HUDEP-2 (cell line): ENCODE measurements at regions not wholly inside any gene's neighbourhood (a gene's known extent, or its start where the extent isn't known, plus 50 kb on each side); places are given as distances from the start of the nearest gene placed in this dataset.

Experiments used
- DNase-seq, 76 experiments: peaks; one replicate each; lab custom pipeline; 2025; ENCODE audit not compliant: unreplicated experiment in 76 of 76; lab: John Stamatoyannopoulos, UW

DNA sequence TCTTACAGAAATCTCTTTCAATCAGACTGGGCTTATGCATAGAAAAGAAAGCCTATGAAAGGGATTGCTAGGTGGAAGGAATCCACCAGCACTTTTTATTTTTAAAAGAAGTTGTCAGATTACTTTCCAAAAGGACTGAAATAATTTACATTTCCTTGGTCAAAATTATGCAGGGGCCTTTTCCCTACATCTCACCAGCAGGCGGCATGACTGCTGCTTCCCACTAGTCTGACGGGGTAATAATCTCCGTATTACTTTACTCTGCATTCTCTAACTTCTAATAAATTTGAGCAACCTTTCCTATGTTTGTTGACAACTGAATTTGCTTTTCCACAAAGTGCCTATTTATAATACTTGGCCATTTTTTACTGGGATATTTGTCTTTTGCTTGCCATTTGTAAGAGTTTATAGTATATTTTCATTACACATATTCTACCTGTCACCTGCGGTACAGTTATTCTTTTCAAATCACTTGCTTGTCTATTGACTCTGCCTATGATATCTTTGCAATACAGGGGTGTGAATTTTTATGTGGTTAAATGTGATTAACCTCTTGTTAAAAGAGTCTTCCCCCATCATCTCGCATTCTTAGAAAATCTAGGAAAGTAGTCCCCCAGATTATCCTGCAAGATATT lies 51.9 kb upstream of the USP47 start:
- DNase-seq, result peak in 4 of 76 experiments; percentile 6 to 13 (median 10)

DNA sequence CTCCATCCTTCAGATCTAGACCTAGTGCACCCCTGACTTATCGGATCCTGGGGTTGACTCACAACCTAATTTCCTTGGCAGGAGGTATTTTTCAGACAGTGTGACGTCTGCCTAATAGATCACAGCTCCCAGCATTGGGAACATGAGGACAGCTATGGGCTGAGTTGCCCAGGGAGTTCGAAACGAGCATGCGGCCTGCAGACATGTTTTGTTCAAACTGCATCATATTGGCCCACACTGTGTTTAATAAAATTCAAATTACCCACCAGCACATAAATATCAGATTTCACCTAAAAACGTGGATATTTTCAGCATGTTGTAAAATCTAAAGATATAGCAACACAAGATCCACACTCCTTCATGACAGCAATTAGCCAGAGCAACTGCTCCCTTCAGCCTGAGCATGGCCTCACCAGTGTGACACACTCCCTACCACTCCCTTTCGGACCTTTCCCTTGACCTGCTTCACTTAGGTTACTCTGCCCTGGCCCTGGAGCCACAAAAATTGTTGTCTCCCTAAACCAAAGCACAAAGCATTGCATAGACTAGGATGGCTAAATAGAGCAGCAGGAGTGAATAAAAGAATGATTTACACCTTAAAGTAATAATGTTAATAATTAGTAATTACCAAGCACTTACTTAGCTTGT lies 53.6 kb upstream of the USP47 start:
- no peak for DNase-seq

DNA sequence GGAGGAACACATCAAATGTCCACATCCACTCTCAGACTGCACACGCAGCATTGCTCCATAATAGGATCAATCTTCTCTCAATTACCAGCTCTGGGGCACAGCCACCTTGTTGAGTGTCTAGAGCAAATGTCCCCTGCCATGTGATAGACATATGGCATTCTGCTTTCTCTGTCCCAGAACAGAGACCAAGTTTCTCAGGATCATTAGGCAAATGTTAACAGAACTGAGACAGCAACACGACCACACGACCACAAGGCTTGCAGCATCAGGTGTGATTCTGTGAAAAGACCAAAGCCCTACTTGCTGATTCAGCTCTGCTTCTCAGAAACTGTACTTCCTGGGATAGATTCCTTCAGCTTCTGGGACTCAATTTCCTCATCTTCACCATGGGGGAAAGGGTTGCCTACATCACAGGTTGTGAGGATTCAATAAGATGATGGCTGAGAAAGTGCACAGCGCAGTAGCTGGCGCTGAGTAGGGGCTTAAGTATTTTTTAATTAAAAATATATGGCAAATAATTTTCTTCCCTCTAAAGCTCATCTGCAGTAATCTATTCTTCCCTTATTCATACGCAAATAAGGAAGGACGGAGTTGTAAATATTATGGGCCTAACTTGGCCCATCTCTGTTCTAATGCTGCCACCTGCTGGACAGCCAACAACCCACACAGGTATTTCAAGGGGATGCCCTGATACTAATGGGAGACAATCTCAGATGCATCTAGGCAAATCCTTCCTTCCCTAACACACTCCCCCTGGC lies 54.3 kb upstream of the USP47 start:
- peak in 47 of 76 experiments; percentile 2 to 61 (median 33) for DNase-seq

DNA sequence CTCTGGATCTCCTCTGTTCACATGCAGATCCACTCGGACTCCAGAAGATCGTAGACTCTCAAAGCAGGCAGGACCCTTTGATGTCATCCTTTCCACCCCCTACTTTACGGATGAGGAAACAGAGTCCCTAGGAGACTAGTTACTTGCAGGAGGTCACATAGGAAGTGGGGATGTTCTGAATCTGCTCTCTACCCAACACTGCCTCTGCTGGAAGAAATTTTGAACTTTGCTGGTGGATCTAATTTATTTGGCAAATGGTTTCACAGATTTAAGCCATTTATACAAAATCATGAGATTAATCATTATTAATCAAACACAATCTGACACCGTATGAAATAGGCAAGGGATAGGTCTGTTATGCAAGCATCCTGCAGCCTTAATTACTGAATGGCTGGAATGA lies 55.0 kb upstream of the USP47 start:
- peak in 1 of 76 experiments; percentile 5 for DNase-seq

DNA sequence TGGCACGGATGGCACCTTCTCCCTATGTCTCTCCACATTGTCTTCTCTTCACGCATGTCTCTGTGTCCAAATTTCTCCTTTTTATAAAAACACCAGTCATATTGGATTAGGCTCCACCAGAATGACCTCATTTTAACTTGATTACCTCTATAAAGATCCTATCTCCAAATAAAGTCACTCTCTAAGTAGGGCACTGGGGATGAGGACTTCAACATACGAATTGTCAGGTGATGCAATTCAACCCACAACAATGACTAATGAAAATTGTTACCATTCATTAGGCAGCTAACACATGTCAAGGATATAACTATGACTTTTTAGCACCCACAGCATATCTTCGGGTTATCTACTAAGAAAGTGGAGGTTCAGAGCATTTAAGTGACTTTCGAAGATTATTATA lies 55.5 kb upstream of the USP47 start:
- no peak for DNase-seq

DNA sequence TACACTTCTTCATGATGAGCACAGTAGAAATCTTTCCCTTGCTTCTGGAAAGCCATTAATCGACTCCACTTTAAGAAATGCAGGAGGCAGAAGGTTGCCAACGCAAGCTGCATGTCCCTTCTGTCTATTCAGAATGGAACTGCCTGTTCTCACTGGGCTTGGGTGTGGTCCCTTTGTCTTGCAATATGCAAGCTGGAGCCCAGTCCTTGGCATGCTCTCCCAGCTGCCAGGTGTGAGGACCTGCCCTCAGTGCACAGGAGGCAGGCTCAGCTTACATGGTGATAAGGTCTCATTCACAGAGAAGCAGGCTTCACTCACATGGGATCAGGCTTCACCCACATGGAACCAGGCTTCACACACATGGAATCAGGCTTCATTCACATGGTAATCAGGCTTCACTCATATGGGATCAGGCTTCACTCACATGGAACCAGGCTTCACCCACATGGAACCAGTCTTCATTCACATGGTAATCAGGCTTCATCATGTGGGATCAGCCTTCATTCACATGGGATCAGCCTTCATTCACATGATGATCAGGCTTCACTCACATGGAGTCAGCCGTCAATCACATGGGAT lies 59.2 kb upstream of the USP47 start:
- no peak for DNase-seq

DNA sequence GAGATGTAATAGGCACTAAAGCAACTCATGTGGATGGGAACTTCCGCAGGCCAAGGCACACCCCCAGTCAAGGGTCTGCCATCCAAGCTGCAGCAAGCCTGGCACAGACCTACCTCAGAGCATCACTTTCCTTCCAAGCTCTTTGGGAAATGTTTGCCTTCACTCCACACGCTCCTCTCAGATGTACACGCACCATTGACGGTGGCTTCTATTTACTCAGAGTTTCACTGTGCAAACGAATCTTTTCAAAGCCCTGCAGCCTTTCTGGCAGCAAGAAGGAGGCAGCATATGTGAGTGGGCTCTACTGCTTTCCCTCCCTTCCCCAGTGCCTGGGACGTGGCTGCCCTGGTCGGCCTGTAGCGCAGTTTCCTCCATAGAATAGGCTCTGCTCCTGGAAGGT lies 60.9 kb upstream of the USP47 start:
- no peak for DNase-seq

DNA sequence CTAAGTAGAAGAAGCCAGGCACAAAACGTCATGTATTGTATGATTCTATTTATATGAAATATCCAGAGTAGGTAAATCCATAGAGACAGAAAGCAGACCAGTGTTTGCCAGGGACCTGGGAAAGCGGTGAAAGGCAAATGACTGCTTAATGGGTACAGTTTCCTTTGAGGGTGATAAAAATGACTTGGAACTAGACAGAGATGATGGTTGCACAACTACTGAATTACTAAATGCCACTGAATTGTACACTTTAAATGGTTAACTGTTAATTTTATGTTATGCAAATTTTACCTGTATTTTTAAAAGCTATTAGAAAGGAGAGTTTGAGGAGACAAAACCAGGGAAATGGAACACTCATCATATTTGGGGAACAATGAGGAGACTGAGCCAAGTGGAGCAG lies 61.8 kb upstream of the USP47 start:
- no peak for DNase-seq

DNA sequence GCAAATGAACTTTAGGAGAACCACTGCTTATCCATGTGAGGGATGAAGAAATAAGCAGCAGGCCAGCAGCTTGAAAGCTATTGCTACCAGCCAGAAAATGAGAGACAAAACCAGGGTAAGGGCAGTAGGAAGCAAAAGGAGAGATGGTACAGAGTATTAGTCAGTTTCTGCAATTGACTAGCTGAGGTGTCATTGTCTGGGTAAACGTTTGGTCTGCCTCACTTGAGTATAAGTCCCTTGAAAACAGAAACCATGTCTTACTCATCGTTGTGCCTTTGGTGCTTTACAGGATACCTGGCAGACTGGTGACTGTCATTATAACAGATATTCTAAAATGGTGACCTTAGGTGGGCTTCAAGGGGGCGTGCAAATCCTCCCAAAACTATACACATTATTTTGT lies 63.9 kb upstream of the USP47 start:
- DNase-seq, result no peak

DNA sequence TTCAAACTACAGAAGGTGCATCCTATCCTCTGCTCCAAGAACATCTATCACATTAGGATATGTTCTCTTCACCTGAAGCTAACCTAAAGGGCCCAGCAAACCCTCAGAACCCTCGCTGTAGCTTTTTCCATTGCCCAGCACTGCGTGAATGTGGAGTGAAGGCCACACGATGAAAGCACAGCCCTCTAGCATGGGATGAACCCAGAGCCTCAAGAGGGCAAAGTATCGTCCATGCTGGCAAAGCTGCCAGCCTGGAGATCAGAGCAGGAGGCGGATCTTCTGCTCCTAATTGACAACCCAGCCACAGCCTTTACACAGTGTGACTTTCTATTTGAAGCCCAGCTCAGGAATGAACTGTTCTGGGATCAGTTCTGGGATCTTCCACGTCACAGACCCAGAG lies 65.1 kb upstream of the USP47 start:
- no peak for DNase-seq

DNA sequence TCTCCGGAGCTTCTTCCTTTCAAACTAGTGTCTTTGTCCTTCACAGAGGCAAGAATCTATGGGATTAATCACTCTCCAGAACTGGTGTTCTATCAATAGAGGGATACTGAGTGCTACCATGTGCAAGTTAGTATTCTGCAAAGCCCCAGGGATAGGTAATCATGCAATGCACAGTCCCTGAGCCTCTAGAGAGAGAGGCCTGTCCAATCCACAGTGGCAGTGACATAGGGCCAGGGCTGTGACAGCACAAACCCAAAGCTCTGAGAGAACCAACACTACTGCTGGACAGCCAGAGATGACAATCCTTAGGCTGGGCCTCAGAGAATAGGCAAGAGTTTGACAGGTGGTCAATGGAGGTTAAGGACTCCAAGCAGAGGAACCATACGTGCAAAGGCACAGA lies 66.8 kb upstream of the USP47 start:
- DNase-seq, result no peak

DNA sequence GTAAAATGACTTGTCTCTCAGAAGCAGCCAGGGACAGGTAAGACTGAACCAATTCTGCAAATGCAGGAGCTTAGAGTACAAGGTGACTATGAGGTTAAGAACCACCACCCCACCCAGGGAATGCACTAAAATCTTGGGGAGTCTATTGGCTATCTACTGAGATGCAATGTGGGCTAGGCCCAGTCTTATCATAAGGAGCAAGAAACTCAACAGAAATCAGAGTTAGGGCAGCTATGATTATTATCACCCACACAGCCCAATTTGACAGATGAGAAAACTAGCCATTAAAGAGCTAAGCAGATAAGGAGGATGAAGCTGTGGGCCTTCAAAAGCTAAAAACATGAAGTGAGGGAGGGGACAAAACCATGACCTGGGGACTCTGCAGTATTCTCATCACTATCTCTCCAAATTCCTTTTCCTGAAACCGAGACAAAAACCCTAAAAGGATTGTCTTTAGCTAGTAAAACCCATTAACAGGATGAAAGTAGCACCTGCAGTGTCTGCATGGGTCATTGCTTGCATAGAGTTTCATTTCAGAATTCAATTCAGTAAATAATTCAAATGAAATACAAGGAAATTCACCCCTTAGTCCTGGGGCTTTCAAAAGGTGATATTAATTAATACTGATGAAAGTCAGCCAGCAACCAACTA lies 68.8 kb upstream of the USP47 start:
- DNase-seq, result no peak

DNA sequence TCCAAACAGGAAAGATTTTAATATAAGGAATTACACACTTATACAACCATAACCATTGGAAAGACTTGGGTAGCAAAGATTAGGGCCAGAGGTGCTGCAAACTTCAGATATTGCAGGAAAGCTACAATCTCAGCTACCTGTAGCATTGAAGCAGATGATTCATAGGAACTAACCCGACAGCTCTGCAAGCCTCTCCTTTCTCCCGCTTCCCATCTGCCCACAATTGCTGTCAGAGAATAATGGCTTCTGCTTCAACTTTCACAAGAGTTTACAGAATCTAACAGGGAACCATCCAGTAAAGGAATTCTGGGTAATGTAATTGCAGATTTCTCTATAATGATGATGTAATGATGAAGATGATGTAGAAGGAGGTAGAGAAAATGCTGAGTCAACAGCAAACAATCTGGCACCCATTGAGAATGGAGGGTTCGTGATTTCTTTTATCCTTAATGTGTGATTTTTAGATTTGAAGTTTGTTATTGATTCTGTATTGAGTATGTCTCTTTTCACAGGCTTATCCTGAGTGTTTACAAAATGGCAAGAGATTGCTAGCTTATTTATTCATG lies 70.8 kb upstream of the USP47 start:
- DNase-seq, result no peak

DNA sequence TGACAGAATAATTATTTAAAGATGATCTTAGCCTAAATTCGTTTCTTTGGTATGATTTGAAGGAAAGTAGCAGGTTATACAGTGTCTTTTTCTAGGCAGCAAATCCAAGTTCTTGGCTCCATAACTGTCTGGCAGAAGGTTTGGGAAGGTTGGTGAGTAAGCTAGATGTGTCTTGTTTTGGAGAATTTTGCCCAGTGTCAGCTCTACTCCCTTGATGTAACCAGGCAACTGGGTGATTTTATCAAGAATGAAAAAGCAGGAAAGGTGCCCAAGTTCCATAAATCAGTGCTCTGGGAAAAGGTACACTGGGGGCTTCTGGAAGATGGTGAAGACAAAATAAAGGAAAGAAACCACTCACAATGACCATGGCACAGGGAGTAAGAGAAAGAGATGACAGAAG lies 71.5 kb upstream of the USP47 start:
- DNase-seq, result no peak

DNA sequence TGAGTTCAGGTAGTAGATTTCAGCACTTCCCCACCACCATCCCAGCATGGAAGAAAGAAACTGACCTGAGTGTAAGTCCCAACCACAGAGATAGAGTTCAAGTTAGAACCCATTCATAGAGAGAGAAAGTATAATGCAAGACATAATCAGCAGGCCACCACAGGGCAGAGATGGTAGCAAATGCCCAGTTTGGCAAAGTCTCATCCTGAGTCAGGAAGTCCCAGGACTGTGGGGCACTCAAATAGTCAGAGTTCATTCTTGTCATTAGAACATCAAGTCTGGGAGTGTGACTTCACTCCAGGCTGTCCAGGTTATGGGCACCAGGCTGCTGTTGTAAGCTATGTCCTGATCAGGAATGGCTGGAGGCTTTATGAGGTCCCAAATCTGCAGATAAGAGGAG lies 72.0 kb upstream of the USP47 start:
- no peak for DNase-seq

DNA sequence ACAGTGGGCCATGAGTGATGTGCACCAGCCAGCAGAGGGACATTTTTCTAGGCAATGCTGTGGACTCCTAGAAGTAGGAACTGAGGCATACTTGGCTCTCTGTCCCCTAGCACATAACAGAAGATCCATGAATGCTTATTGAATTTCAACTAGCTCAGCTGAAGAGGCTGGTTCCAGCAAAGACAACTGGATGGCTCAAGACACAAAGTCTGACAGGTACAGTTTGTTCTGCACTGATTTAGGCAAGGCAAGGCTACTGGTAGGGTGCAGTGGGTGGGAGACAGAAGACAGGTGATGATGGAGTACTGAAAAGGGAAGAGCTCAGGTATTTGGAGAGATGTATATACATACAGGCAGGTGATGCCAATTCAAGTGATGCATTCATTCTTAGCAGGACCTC lies 72.4 kb upstream of the USP47 start:
- no peak for DNase-seq

DNA sequence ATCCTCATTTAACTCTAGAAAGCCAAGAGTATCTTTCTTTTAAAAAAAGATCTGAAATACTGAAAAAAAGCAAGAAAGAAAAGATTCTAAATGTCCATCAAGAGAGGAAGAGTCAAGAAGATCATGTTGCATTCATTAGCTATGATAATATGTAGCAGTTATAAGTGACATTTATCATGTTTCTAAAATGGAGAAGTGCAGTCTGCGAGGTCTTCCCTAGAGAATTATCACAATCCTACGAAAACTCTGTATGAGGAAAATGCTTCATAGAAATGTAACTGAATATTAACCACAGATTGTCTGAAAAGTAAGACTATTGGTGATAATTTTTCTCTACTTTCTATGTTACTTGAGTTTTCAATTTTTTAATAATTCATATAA lies 77.4 kb upstream of the USP47 start:
- no peak for DNase-seq

DNA sequence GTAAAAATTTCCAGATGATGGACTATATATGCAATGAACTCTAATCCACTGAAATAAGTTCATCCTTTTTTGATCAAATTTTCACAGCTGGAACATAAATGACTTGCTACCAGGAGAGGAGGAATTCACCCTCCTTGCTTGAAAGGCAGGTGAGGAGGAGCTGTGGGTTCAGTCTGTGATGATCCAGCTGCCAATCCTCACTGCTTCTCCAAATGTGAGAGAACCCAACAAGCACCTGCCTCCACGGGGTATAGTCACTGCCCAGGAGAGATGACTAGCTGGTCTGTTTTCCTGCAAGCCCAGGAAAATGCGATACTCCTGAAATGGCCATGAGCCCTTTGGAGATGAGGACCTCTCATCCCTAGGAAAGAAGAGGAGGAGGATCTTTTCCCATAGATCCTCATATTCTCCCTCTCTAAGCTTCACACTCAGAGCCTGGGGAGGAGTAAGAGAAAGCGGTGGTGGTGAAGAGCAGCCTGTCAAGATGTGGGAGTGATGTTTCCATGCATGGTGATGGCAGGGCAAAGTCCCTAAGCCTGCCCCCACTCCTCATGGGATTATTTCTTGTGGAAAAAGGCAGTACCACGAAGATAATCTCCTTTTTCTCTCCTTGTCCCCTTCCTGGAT lies 77.9 kb upstream of the USP47 start:
- DNase-seq, result no peak

DNA sequence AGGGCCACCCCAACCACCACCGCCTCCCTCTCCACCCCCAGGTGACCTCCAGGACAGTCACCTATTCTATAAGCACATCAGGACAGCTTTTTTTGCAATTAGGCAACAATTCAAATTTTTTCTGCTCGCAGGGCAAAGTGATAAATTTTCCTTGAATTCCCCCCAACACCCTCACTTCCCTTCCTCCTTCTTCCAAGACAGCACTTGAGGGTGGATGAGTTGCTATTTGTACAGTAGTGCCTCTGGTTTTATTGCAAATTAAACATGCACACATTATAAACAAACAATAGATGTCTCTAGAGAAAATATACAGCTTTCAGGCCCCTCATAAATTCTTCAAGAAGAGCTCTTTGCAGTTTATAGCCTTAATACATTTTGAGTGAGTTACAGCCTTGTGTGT lies 80.9 kb upstream of the USP47 start:
- no peak for DNase-seq

DNA sequence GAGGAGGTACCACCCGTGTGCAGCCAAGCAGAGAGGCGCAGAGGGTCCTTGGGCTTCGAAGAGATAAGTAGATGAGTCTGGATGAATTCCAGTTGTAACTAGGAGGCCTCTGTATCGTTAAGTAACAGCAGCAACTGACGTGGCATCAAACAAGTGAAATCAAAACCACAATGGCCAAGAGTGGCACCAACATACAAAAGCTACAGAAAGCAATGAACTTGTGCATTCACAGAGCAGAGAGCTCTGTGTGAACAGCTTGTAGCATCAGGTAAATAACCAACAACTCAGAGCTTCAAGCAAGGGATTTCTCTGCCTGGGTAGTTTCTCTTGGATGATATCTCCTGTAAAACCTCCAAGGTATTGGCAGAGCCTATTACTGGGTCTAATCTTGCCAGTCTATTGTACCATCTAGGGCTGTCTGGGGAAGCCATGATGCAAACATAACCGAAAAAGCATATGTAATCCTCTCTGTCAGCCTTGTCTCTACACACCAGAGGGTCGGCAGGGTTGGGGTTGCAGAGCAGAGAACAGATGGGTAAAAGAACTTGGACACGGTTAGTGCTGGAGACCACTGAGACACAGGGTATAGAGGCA lies 83.1 kb upstream of the USP47 start:
- no peak for DNase-seq
